Endodermal cell (in vitro differentiated cells): ENCODE measurements at regions not wholly inside any gene's neighbourhood (a gene's known extent, or its start where the extent isn't known, plus 50 kb on each side); places are given as distances from the start of the nearest gene placed in this dataset.

ENCODE experiments used
- DNase-seq: peaks from one replicate; pipeline ENCODE4 v3.0.0-alpha.2; 2017
- H3K27ac ChIP-seq: 2 replicates; pipeline ENCODE4 v1.5.1; 2013; ENCODE audit warnings: mild to moderate bottlenecking, low read depth, low read length, moderate library complexity
- H3K27me3 ChIP-seq: 2 replicates; pipeline ENCODE4 v1.6.1; 2013; ENCODE audit warnings: mild to moderate bottlenecking, low read length, moderate library complexity; ENCODE audit not compliant: insufficient read depth, control insufficient read depth, poor library complexity, severe bottlenecking
- H3K36me3 ChIP-seq: 2 replicates; pipeline ENCODE4 v1.7.0; 2013; ENCODE audit warnings: mild to moderate bottlenecking, low read length, moderate library complexity; ENCODE audit not compliant: control insufficient read depth, insufficient read depth
- H3K4me1 ChIP-seq: one replicate; pipeline ENCODE4 v1.7.0; 2013; ENCODE audit warnings: low read length; ENCODE audit not compliant: control insufficient read depth, insufficient read depth
- H3K4me3 ChIP-seq: 2 replicates; pipeline ENCODE4 v1.5.1; 2013; ENCODE audit warnings: mild to moderate bottlenecking, low read length, moderate library complexity
- H3K9ac ChIP-seq: 2 replicates; pipeline ENCODE4 v1.6.1; 2013; ENCODE audit warnings: mild to moderate bottlenecking, low read length, moderate library complexity; ENCODE audit not compliant: poor library complexity, severe bottlenecking; ENCODE audit errors: extremely low read depth
- H3K9me3 ChIP-seq: 2 replicates; pipeline ENCODE4 v1.6.1; 2013; ENCODE audit warnings: mild to moderate bottlenecking, low read length, moderate library complexity; ENCODE audit not compliant: control insufficient read depth
- H3K27ac Mint-ChIP-seq: 2 replicates; pipeline ENCODE4 v1.8.0; 2020; ENCODE audit warnings: mixed read lengths
- H3K27me3 Mint-ChIP-seq: 2 replicates; pipeline ENCODE4 v1.8.0; 2021; ENCODE audit warnings: mild to moderate bottlenecking, mixed read lengths; ENCODE audit not compliant: insufficient read depth
- H3K36me3 Mint-ChIP-seq: 2 replicates; pipeline ENCODE4 v1.8.0; 2020; ENCODE audit warnings: low read depth, mixed read lengths
- H3K4me1 Mint-ChIP-seq: 2 replicates; pipeline ENCODE4 v1.8.0; 2020; ENCODE audit warnings: mixed read lengths
- H3K4me3 Mint-ChIP-seq: 2 replicates; pipeline ENCODE4 v1.8.0; 2020; ENCODE audit warnings: mild to moderate bottlenecking, moderate library complexity, mixed read lengths
- H3K9me3 Mint-ChIP-seq: 2 replicates; pipeline ENCODE4 v1.8.0; 2020; ENCODE audit warnings: mild to moderate bottlenecking, mixed read lengths
- WGBS, 2 experiments: methylation state at CpG; one replicate each; pipeline versions ENCODE4 v1.1.5 to v1.1.7; 2013; ENCODE audit warnings: missing lambda C conversion rate in 2 of 2, mixed read lengths in 1 of 2; ENCODE audit not compliant: insufficient coverage in 1 of 2, insufficient read length in 1 of 2; 5-methylcytosine and 5-hydroxymethylcytosine counted together
- TF ChIP-seq, protein P1 (sequence below): fragments of 200-600 bp; sonication (generic); conservative IDR thresholded peaks from 2 replicates; pipeline ENCODE4 v1.5.0; 2021; ENCODE audit warnings: antibody characterized with exemption, mild to moderate bottlenecking

DNA sequence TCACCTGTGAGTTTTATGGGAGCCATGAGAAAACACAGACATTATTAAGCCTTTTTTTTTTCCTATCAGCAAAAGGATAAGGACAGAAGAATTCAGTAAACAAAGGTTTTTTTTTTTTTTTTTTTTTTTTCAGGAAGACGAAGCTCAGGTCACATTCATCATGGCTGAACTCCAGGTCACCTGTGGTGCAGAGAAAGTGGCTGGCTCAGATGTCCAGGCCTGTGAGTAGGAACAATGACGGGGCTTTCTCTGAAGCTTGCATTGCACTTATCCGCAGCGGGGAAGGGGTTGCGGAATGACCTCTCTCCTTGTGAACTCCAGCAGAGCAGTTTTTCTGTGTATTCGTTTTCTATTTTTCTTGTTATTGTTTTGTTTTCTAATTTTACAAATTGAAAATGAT, 759.6 kb upstream of the TMEM132C start:
- H3K9me3 ChIP-seq, result peaks cover 4% of the 10 kb centered on the region
- H3K4me3 Mint-ChIP-seq, result no peak overlapping the region
- TF ChIP-seq, protein P1, sequence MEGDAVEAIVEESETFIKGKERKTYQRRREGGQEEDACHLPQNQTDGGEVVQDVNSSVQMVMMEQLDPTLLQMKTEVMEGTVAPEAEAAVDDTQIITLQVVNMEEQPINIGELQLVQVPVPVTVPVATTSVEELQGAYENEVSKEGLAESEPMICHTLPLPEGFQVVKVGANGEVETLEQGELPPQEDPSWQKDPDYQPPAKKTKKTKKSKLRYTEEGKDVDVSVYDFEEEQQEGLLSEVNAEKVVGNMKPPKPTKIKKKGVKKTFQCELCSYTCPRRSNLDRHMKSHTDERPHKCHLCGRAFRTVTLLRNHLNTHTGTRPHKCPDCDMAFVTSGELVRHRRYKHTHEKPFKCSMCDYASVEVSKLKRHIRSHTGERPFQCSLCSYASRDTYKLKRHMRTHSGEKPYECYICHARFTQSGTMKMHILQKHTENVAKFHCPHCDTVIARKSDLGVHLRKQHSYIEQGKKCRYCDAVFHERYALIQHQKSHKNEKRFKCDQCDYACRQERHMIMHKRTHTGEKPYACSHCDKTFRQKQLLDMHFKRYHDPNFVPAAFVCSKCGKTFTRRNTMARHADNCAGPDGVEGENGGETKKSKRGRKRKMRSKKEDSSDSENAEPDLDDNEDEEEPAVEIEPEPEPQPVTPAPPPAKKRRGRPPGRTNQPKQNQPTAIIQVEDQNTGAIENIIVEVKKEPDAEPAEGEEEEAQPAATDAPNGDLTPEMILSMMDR, result no peak
- H3K36me3 Mint-ChIP-seq, result no peaks in the 10 kb centered on the region
- H3K9ac ChIP-seq, result no peak overlapping the region
- no peaks in the 10 kb centered on the region for H3K4me1 ChIP-seq
- no peak for DNase-seq
- no peaks in the 10 kb centered on the region for H3K27me3 ChIP-seq
- H3K4me3 ChIP-seq, result no peak overlapping the region
- no peaks in the 10 kb centered on the region for H3K27me3 Mint-ChIP-seq
- no peak overlapping the region for H3K27ac Mint-ChIP-seq
- no peaks in the 10 kb centered on the region for H3K36me3 ChIP-seq
- H3K27ac ChIP-seq, result no peak overlapping the region
- 87% methylated on average over 5 of the region's 6 CpGs; no CpG with 5 or more reads in 1 of the 2 experiments for WGBS, 2 experiments
- peaks cover 3% of the 10 kb centered on the region for H3K4me1 Mint-ChIP-seq
- peaks cover 8% of the 10 kb centered on the region for H3K9me3 Mint-ChIP-seq

DNA sequence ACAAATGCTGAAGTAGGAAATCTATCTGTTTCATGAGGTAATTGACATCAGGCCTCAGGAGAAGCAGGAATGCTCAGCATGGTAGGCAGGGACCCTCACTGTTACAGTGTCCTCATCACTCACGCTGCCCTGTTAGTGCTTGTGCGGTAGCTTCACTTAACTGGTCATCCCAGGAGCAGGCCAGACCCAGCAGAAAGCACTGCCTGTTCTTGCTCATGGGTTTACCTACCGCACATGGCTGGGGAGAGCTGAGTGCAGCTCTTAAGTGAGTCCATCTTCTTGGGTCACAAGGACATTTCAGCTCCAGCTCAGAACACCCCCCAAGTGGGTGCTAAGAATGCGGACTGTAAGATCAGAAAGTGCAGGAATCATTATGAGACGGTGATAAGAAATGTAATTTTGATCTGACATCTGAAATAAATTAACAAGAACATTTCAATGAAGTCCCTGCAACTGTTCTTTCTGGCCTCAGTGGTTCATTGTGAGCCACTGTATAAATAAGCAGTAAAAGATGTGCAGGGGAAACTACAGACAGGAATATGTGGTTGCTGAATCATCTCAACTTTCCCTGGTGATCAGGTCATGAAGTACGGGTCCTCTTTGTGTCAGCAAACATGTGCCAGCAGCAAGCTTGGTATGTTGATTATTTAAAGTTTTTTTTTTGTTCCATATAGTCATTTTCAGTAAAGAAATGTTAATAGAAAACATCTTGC, 757.7 kb upstream of the TMEM132C start:
- Mint-ChIP-seq H3K4me3 (no peak overlapping the region), H3K4me1 (peaks cover 1% of the 10 kb centered on the region), H3K27me3 (no peaks in the 10 kb centered on the region), H3K27ac (no peak overlapping the region), H3K36me3 (no peaks in the 10 kb centered on the region), H3K9me3 (peaks cover 8% of the 10 kb centered on the region)
- WGBS, 2 experiments, result 95 to 96% methylated on average over 3 to 6 of the region's 6 CpGs
- no peak overlapping the region for H3K4me3 ChIP-seq
- TF ChIP-seq, protein P1, result no peak
- no peaks in the 10 kb centered on the region for H3K36me3 ChIP-seq
- no peak for DNase-seq
- no peaks in the 10 kb centered on the region for H3K27me3 ChIP-seq
- no peak overlapping the region for H3K27ac ChIP-seq
- H3K4me1 ChIP-seq, result no peaks in the 10 kb centered on the region
- peaks cover 4% of the 10 kb centered on the region for H3K9me3 ChIP-seq
- no peak overlapping the region for H3K9ac ChIP-seq

DNA sequence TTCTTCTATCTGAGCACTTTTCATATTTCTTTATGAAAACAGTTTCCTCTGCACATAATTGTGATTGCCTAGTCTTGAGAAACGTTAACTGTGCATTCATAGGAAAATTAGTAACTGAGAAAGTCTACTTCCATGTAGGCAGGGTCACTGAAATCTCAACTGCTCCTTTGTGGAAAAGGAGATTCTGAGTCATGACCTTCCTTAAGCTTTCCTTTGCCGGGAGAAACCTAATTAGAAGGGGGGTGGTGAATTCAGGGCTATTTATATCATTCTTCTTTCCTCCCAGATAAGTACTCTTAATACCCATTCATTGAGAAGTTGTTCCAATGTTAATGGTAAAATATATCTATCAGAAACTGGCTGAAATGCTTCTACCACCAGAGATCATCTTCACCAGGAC, 751.0 kb upstream of the TMEM132C start:
- Histone ChIP-seq H3K9ac (no peak overlapping the region), H3K27ac (no peak overlapping the region), H3K36me3 (no peaks in the 10 kb centered on the region), H3K9me3 (no peaks in the 10 kb centered on the region), H3K27me3 (no peaks in the 10 kb centered on the region), H3K4me1 (no peaks in the 10 kb centered on the region), H3K4me3 (no peak overlapping the region)
- DNase-seq, result no peak
- H3K36me3 Mint-ChIP-seq, result no peaks in the 10 kb centered on the region
- H3K27ac Mint-ChIP-seq, result no peak overlapping the region
- 88% methylated on average over 1 of the region's 2 CpGs; no CpG with 5 or more reads in 1 of the 2 experiments for WGBS, 2 experiments
- no peaks in the 10 kb centered on the region for H3K27me3 Mint-ChIP-seq
- H3K4me3 Mint-ChIP-seq, result no peak overlapping the region
- H3K9me3 Mint-ChIP-seq, result no peaks in the 10 kb centered on the region
- TF ChIP-seq, protein P1, result no peak
- H3K4me1 Mint-ChIP-seq, result peaks cover 5% of the 10 kb centered on the region
